ENCODE measurements at regions not wholly inside any gene's neighbourhood (a gene's known extent, or its start where the extent isn't known, plus 50 kb on each side); places are given as distances from the start of the nearest gene placed in this dataset.

DNA sequence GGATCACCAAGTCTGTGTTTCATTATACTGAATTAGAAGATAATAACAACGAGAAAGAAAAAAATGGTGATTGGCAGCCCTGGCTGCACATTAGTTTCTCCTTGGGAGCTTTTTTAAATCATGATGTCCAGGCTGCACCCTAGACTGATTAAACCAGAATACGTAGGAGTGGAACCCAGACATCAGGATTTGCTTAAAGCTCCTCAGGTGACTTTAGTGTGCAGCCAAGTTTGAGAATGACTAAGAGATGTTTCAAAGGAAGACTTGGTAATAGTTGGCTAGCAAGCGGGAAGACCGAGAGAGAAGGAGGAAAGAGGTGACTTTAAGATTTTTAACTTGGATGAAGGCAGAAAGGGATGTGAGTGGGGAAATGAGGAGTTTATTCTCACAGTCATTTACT lies 71.4 kb upstream of the SERP2 start:
- TF ChIP-seq, protein P1, sequence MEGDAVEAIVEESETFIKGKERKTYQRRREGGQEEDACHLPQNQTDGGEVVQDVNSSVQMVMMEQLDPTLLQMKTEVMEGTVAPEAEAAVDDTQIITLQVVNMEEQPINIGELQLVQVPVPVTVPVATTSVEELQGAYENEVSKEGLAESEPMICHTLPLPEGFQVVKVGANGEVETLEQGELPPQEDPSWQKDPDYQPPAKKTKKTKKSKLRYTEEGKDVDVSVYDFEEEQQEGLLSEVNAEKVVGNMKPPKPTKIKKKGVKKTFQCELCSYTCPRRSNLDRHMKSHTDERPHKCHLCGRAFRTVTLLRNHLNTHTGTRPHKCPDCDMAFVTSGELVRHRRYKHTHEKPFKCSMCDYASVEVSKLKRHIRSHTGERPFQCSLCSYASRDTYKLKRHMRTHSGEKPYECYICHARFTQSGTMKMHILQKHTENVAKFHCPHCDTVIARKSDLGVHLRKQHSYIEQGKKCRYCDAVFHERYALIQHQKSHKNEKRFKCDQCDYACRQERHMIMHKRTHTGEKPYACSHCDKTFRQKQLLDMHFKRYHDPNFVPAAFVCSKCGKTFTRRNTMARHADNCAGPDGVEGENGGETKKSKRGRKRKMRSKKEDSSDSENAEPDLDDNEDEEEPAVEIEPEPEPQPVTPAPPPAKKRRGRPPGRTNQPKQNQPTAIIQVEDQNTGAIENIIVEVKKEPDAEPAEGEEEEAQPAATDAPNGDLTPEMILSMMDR (IDR thresholded peaks at IDR 0.05; ENCODE audit: insufficient read depth, low read length, missing control alignments), result no peak
- H3K4me3 ChIP-seq (ENCODE audit: low read depth, low read length), result no peak overlapping the region
- POLR2A ChIA-PET, result no interaction called here
- CTCF ChIA-PET, result no interaction called here
- no peak for DNase-seq (ENCODE audit: low read depth, low spot score)

DNA sequence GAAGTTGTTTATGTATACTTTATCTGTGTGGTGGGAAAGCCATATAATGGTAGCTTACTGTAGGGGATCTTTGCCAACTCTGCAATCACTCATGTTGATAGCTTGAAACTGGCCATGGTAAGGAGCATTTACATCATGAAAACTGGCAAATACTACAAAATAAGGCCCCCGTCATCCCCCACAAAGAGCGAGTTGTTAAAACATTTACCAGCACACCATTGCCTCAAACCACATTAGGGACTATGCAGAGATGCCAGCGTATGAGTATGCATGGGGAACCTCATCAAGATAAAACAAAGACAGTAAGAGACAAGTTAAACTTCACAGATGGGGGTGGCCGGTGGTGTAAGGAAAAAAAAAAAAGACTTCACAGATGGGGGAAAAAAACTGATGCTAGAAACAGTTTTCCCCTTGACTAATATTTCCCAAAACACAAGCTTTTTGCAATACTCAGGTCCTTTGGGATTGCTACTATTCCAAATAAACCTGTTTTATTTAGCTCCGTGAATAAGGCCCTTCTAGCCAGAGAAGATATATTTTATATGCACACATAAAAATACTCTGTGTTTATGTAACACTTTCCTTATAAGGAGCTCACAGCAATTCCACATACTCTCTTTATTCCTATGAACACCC lies 70.6 kb upstream of the SERP2 start:
- POLR2A ChIA-PET, result no interaction called here
- TF ChIP-seq, protein P1 (IDR thresholded peaks at IDR 0.05; ENCODE audit: insufficient read depth, low read length, missing control alignments), result no peak

DNA sequence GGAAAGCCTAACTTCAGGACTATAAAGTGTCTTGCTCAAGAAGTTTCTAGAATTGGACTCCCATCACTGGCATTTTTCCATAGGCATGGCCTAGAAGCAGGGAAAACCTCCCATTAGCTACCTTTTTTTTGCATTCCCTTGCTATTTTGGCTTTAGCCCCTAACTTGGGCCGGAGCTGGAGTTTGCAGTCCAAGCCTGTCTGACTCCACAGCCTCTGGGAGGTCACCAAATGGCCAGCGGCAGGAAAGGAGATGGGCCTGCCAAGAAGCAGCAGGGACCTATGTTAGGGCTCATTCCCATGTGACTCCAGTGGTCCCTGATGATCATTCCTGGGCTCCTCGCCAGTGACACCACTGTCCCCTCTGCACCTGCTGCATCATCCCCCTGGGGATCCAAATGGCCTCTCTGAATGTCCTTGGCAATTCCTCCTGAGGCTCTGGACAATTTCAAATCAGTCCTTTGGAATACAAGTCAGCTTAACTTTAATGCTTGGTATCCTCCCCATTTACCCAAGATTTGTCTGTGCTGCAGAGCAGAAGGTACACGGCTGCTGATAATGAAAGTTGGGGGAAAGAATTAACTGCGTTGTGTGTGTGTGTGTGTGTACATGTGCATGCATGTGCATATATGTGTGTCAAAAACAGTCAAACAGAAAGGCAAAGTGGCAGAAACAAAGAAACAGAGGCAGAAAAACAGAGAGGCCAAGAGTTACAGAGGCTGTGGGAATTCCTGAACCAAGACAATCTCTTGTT lies 69.8 kb upstream of the SERP2 start:
- CTCF ChIA-PET, result no interaction called here
- POLR2A ChIA-PET, result no interaction called here

More for the DNA sequence above, 70.6 kb upstream of the SERP2 start:
- no peak for DNase-seq (ENCODE audit: low read depth, low spot score)
- CTCF ChIA-PET, result no interaction called here
- H3K4me3 ChIP-seq (ENCODE audit: low read depth, low read length), result no peak overlapping the region

DNA sequence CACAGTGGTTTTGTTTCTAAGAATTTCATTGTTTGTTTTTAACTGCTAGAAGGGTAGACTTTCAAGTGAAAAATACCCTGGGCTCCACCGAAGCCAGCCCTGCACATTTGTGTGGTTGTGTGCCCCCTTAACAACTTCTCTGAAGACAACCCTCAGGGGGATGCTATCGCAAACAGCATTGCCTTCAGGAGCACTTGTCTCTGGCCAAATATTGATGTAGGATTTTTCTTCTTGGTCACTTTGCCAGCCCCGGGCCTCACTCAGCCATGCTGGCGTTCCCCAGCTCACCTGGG lies 69.2 kb upstream of the SERP2 start:
- no peak for DNase-seq (ENCODE audit: low read depth, low spot score)
- no peak overlapping the region for H3K4me3 ChIP-seq (ENCODE audit: low read depth, low read length)
- CTCF ChIA-PET, result no interaction called here
- TF ChIP-seq, protein P1 (IDR thresholded peaks at IDR 0.05; ENCODE audit: insufficient read depth, low read length, missing control alignments), result no peak
- POLR2A ChIA-PET, result no interaction called here

More for the DNA sequence above, 69.8 kb upstream of the SERP2 start:
- TF ChIP-seq, protein P1 (IDR thresholded peaks at IDR 0.05; ENCODE audit: insufficient read depth, low read length, missing control alignments), result no peak
- no peak overlapping the region for H3K4me3 ChIP-seq (ENCODE audit: low read depth, low read length)
- DNase-seq (ENCODE audit: low read depth, low spot score), result no peak

DNA sequence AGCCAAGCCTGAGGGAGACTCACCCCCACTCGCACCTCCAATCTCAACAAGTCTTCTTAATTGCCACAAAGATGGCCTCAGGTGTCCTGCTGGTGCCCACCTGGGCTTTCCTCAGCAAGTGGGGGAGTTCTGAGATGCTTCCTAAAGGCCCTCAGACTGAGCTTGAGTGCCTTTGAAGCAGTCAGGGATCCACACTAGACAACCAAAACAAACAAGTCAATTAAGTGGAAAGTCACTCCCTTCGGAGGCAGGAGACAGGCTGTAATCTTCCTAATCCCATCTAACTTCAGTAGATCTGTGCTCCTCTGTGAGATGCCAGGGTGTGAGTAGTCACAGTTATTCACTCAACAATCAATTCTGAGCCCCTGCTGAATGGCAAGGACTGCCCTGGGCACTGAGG lies 68.3 kb upstream of the SERP2 start:
- POLR2A ChIA-PET, result no interaction called here

DNA sequence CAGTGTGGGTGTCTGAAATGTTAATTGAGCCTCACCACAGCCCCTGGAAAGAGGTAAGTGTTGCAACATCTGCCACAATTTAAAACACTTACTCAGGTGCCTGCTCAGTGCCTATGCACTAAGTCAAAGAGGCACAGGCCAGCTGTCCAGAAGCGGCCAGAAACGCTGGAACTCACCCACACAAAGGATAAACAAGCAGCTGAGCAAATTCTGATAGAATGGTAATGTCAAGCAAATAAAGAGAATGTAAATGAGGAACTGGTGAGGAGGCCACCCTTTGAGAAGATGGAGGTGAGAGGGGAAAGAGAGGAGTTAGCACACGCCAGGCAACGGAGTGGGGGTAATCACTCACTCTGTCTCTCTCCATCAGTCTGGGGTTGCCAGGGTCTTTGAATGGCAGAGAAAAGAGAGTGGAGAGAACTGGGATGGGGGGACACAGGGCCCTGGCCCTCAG lies 67.7 kb upstream of the SERP2 start:
- POLR2A ChIA-PET, result interaction anchor here (0.6 kb wide), 1 partner anchor 129 kb away, joined by 3 read pairs; no protein-coding TSS in a partner anchor
- CTCF ChIA-PET, result no interaction called here
- H3K4me3 ChIP-seq (ENCODE audit: low read depth, low read length), result no peak overlapping the region
- TF ChIP-seq, protein P1 (IDR thresholded peaks at IDR 0.05; ENCODE audit: insufficient read depth, low read length, missing control alignments), result no peak
- no peak for DNase-seq (ENCODE audit: low read depth, low spot score)

More for the DNA sequence above, 68.3 kb upstream of the SERP2 start:
- H3K4me3 ChIP-seq (ENCODE audit: low read depth, low read length), result no peak overlapping the region
- CTCF ChIA-PET, result no interaction called here
- TF ChIP-seq, protein P1 (IDR thresholded peaks at IDR 0.05; ENCODE audit: insufficient read depth, low read length, missing control alignments), result no peak
- no peak for DNase-seq (ENCODE audit: low read depth, low spot score)

All from AG04449 (cell line).